Neutrophil (primary cell): ENCODE measurements at regions not wholly inside any gene's neighbourhood (a gene's known extent, or its start where the extent isn't known, plus 50 kb on each side); places are given as distances from the start of the nearest gene placed in this dataset.

Experiments
- H3K27ac ChIP-seq: fragments of 200-600 bp; sonication (generic); 2 replicates; pipeline ENCODE4 v1.5.1; 2016; ENCODE audit warnings: mild to moderate bottlenecking, moderate library complexity
- H3K27me3 ChIP-seq: fragments of 200-600 bp; sonication (generic); 2 replicates; pipeline ENCODE4 v1.6.0; 2016; ENCODE audit warnings: mild to moderate bottlenecking
- H3K36me3 ChIP-seq: fragments of 200-600 bp; sonication (generic); 2 replicates; pipeline ENCODE4 v1.5.1; 2017
- H3K4me1 ChIP-seq, 2 experiments: fragments of 200-600 bp in 1 of 2; sonication (generic) in 1 of 2; 1 replicate in 1 of 2; 2 replicates in 1 of 2; pipeline versions ENCODE4 v1.5.1 to v1.6.1; 2013 to 2016; ENCODE audit warnings: low read depth in 1 of 2, low read length in 1 of 2, mild to moderate bottlenecking in 1 of 2, moderate library complexity in 1 of 2; ENCODE audit not compliant: control insufficient read depth in 1 of 2, insufficient read depth in 1 of 2
- H3K4me3 ChIP-seq, 2 experiments: fragments of 200-600 bp in 1 of 2; sonication (generic) in 1 of 2; 1 replicate in 1 of 2; 2 replicates in 1 of 2; pipeline ENCODE4 v1.5.1; 2013 to 2016; ENCODE audit warnings: low read depth in 1 of 2, low read length in 1 of 2, mild to moderate bottlenecking in 1 of 2, moderate library complexity in 1 of 2
- H3K9me3 ChIP-seq: fragments of 200-600 bp; sonication (generic); 2 replicates; pipeline ENCODE4 v1.5.1; 2016
- CTCF ChIP-seq: fragments of 200-600 bp; sonication (generic); IDR thresholded peaks from 2 replicates; pipeline ENCODE4 v1.5.1; 2016; ENCODE audit warnings: antibody characterized with exemption

- Histone ChIP-seq H3K4me1 (no peaks in the 10 kb centered on the region), H3K9me3 (no peaks in the 10 kb centered on the region), H3K27ac (no peak overlapping the region), H3K4me3 (no peak overlapping the region), H3K27me3 (no peaks in the 10 kb centered on the region), H3K36me3 (no peaks in the 10 kb centered on the region)
- no peak for TF ChIP-seq CTCF
Observed at GRCh38 chr19:31001991-31002390, 347.2 kb downstream of the TSHZ3 start.

GRCh38 chr19:31000913-31001312 lies 348.3 kb downstream of the TSHZ3 start:
- TF ChIP-seq CTCF = no peak
- no peaks in the 10 kb centered on the region for H3K9me3 ChIP-seq
- H3K27me3 ChIP-seq = no peaks in the 10 kb centered on the region
- H3K27ac ChIP-seq = no peak overlapping the region
- H3K36me3 ChIP-seq = no peaks in the 10 kb centered on the region
- H3K4me1 ChIP-seq = no peaks in the 10 kb centered on the region
- no peak overlapping the region for H3K4me3 ChIP-seq

GRCh38 chr19:30999726-31000125 lies 349.5 kb downstream of the TSHZ3 start:
- Histone ChIP-seq H3K36me3 (no peaks in the 10 kb centered on the region), H3K4me1 (no peaks in the 10 kb centered on the region), H3K9me3 (no peaks in the 10 kb centered on the region), H3K4me3 (no peak overlapping the region), H3K27me3 (no peaks in the 10 kb centered on the region), H3K27ac (no peak overlapping the region)
- TF ChIP-seq CTCF = no peak

- no peak overlapping the region for H3K27ac ChIP-seq
- H3K36me3 ChIP-seq = no peaks in the 10 kb centered on the region
- TF ChIP-seq CTCF = no peak
- no peaks in the 10 kb centered on the region for H3K27me3 ChIP-seq
- no peaks in the 10 kb centered on the region for H3K4me1 ChIP-seq
- H3K9me3 ChIP-seq = no peaks in the 10 kb centered on the region
- no peak overlapping the region for H3K4me3 ChIP-seq
Observed at GRCh38 chr19:30997222-30997621, 352.0 kb downstream of the TSHZ3 start.

- H3K9me3 ChIP-seq = no peaks in the 10 kb centered on the region
- no peaks in the 10 kb centered on the region for H3K4me1 ChIP-seq
- H3K4me3 ChIP-seq = no peak overlapping the region
- no peak overlapping the region for H3K27ac ChIP-seq
- H3K27me3 ChIP-seq = peaks cover 7% of the 10 kb centered on the region
- no peaks in the 10 kb centered on the region for H3K36me3 ChIP-seq
- no peak for TF ChIP-seq CTCF
Observed at GRCh38 chr19:30978639-30979038, 370.6 kb downstream of the TSHZ3 start.

- Histone ChIP-seq H3K9me3 (no peaks in the 10 kb centered on the region), H3K27ac (no peak overlapping the region), H3K4me3 (no peak overlapping the region), H3K4me1 (no peaks in the 10 kb centered on the region), H3K27me3 (no peaks in the 10 kb centered on the region), H3K36me3 (no peaks in the 10 kb centered on the region)
- no peak for TF ChIP-seq CTCF
Observed at GRCh38 chr19:30969591-30969990, 379.6 kb downstream of the TSHZ3 start.
